ENCODE measurements at regions not wholly inside any gene's neighbourhood (a gene's known extent, or its start where the extent isn't known, plus 50 kb on each side); places are given as distances from the start of the nearest gene placed in this dataset.

- Mint-ChIP-seq H3K4me3 (no peak overlapping the region), H3K36me3 (no peaks in the 10 kb centered on the region), H3K27ac (no peak overlapping the region), H3K9me3 (peaks cover 22% of the 10 kb centered on the region), H3K27me3 (ENCODE audit: low read depth) (no peaks in the 10 kb centered on the region), H3K4me1 (0 out of 2 replicates have a peak, but pooled peaks cover 2% of the 10 kb centered on the region)
- DNase-seq (ENCODE audit: low spot score) (no peak), ATAC-seq (no peak)
- ChIA-PET POLR2A (no interaction called here), CTCF (interaction anchor here (1.0 to 2.1 kb wide), 8 partner anchors 9 to 145 kb away, joined by 3 to 12 read pairs (median 4); no protein-coding TSS in a partner anchor)
- TF ChIP-seq ZNF219 (CRISPR knock-in tag; IDR thresholded peaks at IDR 0.05; ENCODE audit: borderline replicate concordance) (no peak), TCF7 (CRISPR knock-in tag; IDR thresholded peaks at IDR 0.05; ENCODE audit: low read depth) (no peak), PREB (CRISPR knock-in tag; IDR thresholded peaks at IDR 0.05; ENCODE audit: borderline replicate concordance) (no peak), ZNF425 (CRISPR knock-in tag; conservative IDR thresholded peaks at IDR 0.05) (no peak), OVOL2 (CRISPR knock-in tag; IDR thresholded peaks at IDR 0.05; ENCODE audit: borderline replicate concordance) (no peak), ZNF263 (CRISPR knock-in tag; IDR thresholded peaks at IDR 0.05; ENCODE audit: low read depth) (no peak), ELF4 (CRISPR knock-in tag; IDR thresholded peaks at IDR 0.05; ENCODE audit: low read depth) (no peak), TP53 (CRISPR knock-in tag; IDR thresholded peaks at IDR 0.05) (no peak), ZMAT4 (CRISPR knock-in tag; IDR thresholded peaks at IDR 0.05) (no peak), ZNF532 (CRISPR knock-in tag; IDR thresholded peaks at IDR 0.05; ENCODE audit: borderline replicate concordance) (no peak), USF1 (CRISPR knock-in tag; IDR thresholded peaks at IDR 0.05) (no peak), PRDM15 (CRISPR knock-in tag; IDR thresholded peaks at IDR 0.05) (no peak)
Measured at GRCh38 chr11:11173316-11174025, 179.6 kb downstream of the CSNK2A3 start.
